DND-41 (cell line): ENCODE measurements at regions not wholly inside any gene's neighbourhood (a gene's known extent, or its start where the extent isn't known, plus 50 kb on each side); places are given as distances from the start of the nearest gene placed in this dataset.

Source experiments
- ATAC-seq: fragments of 200-7000 bp; cut with Tn5 transposase; 3 replicates; pipeline ENCODE4 v1.9.1; 2021; ENCODE audit warnings: low read depth; ENCODE audit not compliant: insufficient read depth
- DNase-seq: peaks from one replicate; pipeline ENCODE4 v3.0.0-alpha.2; 2020
- H2AFZ ChIP-seq: 2 replicates; pipeline ENCODE4 v1.6.0; 2012; ENCODE audit warnings: low read depth, low read length
- H3K27ac ChIP-seq: 2 replicates; pipeline ENCODE4 v1.5.1; 2012; ENCODE audit warnings: low read length, inconsistent platforms
- H3K27me3 ChIP-seq: fragments of 200-600 bp; sonication (generic); 2 replicates; pipeline ENCODE4 v1.6.0; 2012; ENCODE audit warnings: low read length, mild to moderate bottlenecking, inconsistent platforms; ENCODE audit not compliant: insufficient read depth, poor library complexity
- H3K36me3 ChIP-seq: 2 replicates; pipeline ENCODE4 v1.5.1; 2012; ENCODE audit warnings: low read length, inconsistent platforms; ENCODE audit not compliant: insufficient read depth
- H3K4me1 ChIP-seq: 2 replicates; pipeline ENCODE4 v1.5.1; 2012; ENCODE audit warnings: mild to moderate bottlenecking, low read length; ENCODE audit not compliant: insufficient read depth
- H3K4me2 ChIP-seq: 2 replicates; pipeline ENCODE4 v1.6.0; 2012; ENCODE audit warnings: mild to moderate bottlenecking, moderate library complexity, low read length, inconsistent platforms; ENCODE audit not compliant: insufficient read depth
- H3K4me3 ChIP-seq, 2 experiments: fragments of 200-600 bp in 1 of 2; shearing (Covaris generic) in 1 of 2; 2 replicates each; pipeline ENCODE4 v1.5.1; 2012 to 2016; ENCODE audit warnings: inconsistent platforms in 2 of 2, low read length in 2 of 2, mild to moderate bottlenecking in 2 of 2, low read depth in 1 of 2, moderate library complexity in 1 of 2
- H3K79me2 ChIP-seq: 2 replicates; pipeline ENCODE4 v1.6.0; 2012; ENCODE audit warnings: low read length, inconsistent platforms; ENCODE audit not compliant: insufficient read depth
- H3K9ac ChIP-seq: 2 replicates; pipeline ENCODE4 v1.6.0; 2012; ENCODE audit warnings: low read depth, mild to moderate bottlenecking, inconsistent platforms, low read length, moderate library complexity
- H3K9me3 ChIP-seq: 2 replicates; pipeline ENCODE4 v1.5.1; 2012; ENCODE audit warnings: low read length, moderate library complexity, mild to moderate bottlenecking, inconsistent platforms; ENCODE audit not compliant: insufficient read depth, severe bottlenecking
- H4K20me1 ChIP-seq: 2 replicates; pipeline ENCODE4 v1.6.0; 2012; ENCODE audit warnings: low read length; ENCODE audit not compliant: insufficient read depth
- CTCF ChIP-seq: IDR thresholded peaks from 2 replicates; pipeline ENCODE4 v1.5.1; 2012; ENCODE audit warnings: borderline replicate concordance, low read length, moderate library complexity, mild to moderate bottlenecking; ENCODE audit not compliant: poor library complexity, severe bottlenecking; ENCODE audit errors: extremely low read depth
- EZH2 ChIP-seq: IDR thresholded peaks from 3 replicates; pipeline ENCODE4 v1.6.1; 2012; ENCODE audit warnings: borderline replicate concordance, low read depth, mild to moderate bottlenecking, moderate library complexity, low read length, inconsistent platforms; ENCODE audit not compliant: severe bottlenecking

DNA sequence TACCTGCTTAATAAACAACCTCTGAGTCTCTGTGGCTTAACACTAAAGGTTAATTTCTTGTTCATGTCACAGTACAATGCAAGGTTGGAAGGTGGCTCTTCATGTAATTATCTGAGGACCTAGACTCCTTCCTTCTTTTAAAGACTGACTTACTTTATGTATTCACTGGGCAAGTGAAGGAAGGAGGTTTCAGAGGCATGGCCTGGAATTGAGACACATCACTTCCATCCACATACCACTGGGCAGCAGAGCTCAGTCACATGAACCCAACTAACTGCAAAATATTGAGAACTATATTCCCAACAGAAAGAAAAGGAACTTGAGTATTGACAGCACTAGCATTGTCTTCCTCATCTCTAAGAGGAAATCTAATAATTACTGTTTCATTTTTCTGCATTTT lies 57.5 kb upstream of the FN1 start:
- H3K27ac ChIP-seq = no peak overlapping the region
- H3K79me2 ChIP-seq = no peaks in the 10 kb centered on the region
- H3K27me3 ChIP-seq = no peaks in the 10 kb centered on the region
- H3K9ac ChIP-seq = no peak overlapping the region
- H3K9me3 ChIP-seq = no peaks in the 10 kb centered on the region
- TF ChIP-seq CTCF (no peak), EZH2 (no peak)
- H3K4me2 ChIP-seq = no peak overlapping the region
- no peak overlapping the region for H2AFZ ChIP-seq
- H4K20me1 ChIP-seq = no peaks in the 10 kb centered on the region
- no peaks in the 10 kb centered on the region for H3K4me1 ChIP-seq
- DNase-seq (no peak), ATAC-seq (no peak)
- H3K36me3 ChIP-seq = no peaks in the 10 kb centered on the region
- no peak overlapping the region for H3K4me3 ChIP-seq

- Histone ChIP-seq H3K27me3 (no peaks in the 10 kb centered on the region), H3K4me1 (no peaks in the 10 kb centered on the region), H3K4me3 (no peak overlapping the region), H3K27ac (no peak overlapping the region), H3K4me2 (no peak overlapping the region), H3K79me2 (no peaks in the 10 kb centered on the region), H3K9me3 (no peaks in the 10 kb centered on the region), H4K20me1 (no peaks in the 10 kb centered on the region), H3K36me3 (no peaks in the 10 kb centered on the region), H2AFZ (no peak overlapping the region), H3K9ac (no peak overlapping the region)
- no peak for DNase-seq
- ATAC-seq = no peak
- TF ChIP-seq EZH2 (no peak), CTCF (no peak)
Observed at GRCh38 chr2:215489288-215489848, 53.5 kb upstream of the FN1 start.

DNA sequence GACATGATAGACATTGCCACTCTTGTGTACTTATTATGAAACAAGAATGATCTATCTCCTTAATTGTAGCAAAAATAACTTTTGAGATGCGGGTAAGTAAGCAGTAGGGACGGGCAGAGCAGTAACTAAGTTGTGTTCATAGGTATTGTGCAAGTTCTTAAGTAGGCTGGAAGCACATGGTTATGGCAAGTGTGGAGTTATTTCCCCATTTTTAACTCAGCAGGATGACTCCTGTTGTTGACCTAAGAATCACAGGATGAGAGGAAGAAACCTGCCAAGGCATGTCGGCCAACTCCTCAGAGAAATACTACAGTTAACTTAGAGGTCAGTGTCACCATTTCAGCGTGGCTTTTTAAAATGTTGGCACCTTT lies 51.1 kb upstream of the FN1 start:
- TF ChIP-seq EZH2 = no peak
- TF ChIP-seq CTCF = no peak
- ATAC-seq (no peak), DNase-seq (no peak)
- Histone ChIP-seq H3K36me3 (no peaks in the 10 kb centered on the region), H4K20me1 (no peaks in the 10 kb centered on the region), H3K9ac (no peak overlapping the region), H3K4me3 (no peak overlapping the region), H3K9me3 (no peaks in the 10 kb centered on the region), H3K4me2 (no peak overlapping the region), H3K27ac (no peak overlapping the region), H3K4me1 (no peaks in the 10 kb centered on the region), H3K79me2 (no peaks in the 10 kb centered on the region), H2AFZ (no peak overlapping the region), H3K27me3 (no peaks in the 10 kb centered on the region)
